ENCODE measurements at regions not wholly inside any gene's neighbourhood (a gene's known extent, or its start where the extent isn't known, plus 50 kb on each side); places are given as distances from the start of the nearest gene placed in this dataset.
"Not testable (repeated sequence)": the region's sequence is repeated elsewhere in the genome, so short reads cannot be mapped to it uniquely, and the experiment has no call there.

DNA sequence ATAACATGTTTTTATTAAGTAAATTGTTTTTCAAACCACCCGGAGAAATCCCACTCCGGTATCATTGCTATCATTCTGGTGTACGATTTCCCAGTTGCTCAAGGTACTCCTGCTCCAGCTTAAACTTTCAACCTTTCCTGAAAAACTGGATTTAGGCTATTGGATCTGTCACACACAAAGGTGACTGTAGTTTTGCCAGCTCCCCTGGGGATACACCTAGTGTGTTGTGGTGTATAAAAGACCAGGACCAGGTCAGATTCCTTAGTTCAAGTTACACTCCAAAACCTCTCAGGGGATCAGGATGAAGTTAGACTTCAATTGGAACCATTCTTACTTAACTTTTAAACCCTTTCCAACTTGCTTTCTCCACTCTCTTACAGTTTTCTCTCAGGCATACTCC lies 303.9 kb downstream of the NOVA1 start:
- no peak for DNase-seq

DNA sequence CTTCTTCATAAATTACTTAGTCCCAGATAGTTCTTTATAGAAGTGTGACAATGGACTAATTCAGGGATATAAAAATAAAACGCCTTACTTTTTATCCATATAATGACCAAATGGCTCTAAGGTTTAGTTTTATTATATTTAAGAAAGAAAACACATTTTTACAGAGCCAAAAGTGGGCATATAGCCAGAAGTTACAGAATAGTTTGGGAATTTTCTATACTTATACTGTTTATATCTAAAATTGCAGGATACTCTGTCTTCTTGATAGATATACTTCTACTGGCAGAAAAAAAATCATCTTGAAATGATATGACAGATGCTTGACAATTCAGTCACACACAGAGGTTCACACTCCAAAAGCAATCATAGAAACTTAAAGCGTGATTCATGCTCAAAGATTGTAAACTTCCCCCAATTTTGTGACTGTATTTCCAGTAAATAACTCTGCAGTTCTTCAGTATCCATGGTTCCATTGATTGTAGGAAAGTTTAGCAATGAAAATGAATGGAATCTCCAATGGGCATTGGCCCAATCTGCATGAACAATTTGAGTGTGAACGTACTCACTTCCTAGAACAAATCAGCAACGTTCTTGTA lies 307.8 kb downstream of the NOVA1 start:
- DNase-seq = no peak

GRCh38 chr14:26286913-26287205 lies 311.0 kb downstream of the NOVA1 start:
- DNase-seq = no peak

- DNase-seq = no peak
These were observed 311.5 kb downstream of the NOVA1 start for GRCh38 chr14:26286081-26286912.

GRCh38 chr14:26282578-26282977 lies 315.3 kb downstream of the NOVA1 start:
- no peak for DNase-seq

DNA sequence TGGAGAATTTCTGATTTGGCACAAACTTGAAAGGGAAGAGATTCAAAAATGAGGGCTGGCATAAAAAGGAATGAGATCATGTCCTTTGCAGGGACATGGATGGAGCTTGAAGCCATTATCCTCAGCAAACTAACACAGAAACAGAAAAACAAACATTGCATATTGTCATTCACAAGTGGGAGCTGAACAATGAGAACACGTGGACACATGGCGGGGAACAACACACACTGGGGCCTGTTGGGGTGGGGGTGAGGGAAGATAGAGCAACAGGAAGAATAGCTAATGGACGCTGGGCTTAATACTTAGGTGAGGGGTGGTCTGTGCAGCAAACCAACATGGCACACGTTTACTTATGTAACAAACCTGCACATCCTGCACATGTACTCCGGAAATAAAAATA lies 315.8 kb downstream of the NOVA1 start:
- not testable (repeated sequence) for DNase-seq

DNA sequence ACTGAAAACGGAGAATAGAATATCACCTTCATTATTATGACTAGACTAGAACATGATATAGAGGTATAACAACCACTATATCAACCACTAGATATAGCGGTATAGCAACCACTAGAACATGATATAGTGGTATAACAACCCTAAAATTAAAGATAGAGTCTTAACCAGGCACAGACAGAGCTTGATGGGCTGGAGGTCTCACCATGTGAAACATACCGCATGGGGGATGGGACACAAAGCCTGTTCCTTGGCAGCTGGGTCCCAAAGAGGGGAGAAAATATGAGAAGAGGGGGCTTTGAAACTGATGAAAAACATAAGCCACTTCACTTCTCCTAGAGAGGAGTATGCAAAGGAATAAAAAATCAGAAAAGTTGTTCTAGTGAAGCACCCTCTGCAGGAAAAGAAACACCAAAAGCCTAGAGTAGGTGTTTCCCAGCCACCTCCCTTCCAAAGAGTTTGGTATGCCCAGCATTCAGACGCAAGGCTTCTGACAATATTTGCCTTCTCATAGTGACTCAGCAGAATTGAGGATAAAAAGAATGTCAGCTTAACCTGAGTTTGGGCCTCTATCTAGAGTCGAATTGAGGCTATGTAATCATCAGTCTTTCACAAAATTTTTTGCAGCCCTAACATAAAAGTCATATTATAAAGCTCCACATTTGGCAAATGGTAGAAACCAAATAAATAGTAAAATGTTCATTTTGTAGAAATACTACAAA lies 316.4 kb downstream of the NOVA1 start:
- no peak for DNase-seq

- no peak for DNase-seq
These were observed 321.1 kb downstream of the NOVA1 start for GRCh38 chr14:26276757-26277156.

DNA sequence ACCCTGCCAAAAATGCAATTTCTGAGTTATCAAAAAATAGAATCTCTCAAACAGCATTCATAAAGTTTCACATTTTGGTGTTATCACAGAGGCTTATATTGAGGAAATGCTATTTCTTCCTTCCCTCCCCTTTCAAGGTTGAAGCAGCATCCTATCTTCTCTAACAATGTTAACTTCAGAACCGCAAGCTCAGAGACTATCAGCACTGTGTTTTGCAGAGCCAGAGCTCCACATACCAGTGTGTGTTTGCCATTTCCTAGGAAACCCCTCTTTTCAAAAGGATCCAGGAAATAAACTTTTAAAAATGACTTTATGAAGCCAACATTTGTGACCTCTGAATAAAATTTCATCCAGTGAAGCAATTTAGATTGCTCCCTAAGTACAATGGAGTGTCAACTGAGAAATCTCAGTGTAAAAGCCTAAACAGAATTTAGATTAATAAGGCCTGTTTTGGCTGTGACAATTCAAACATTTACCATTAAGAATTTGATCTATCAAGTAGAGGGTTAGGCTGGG lies 332.6 kb downstream of the NOVA1 start:
- no peak for DNase-seq

DNA sequence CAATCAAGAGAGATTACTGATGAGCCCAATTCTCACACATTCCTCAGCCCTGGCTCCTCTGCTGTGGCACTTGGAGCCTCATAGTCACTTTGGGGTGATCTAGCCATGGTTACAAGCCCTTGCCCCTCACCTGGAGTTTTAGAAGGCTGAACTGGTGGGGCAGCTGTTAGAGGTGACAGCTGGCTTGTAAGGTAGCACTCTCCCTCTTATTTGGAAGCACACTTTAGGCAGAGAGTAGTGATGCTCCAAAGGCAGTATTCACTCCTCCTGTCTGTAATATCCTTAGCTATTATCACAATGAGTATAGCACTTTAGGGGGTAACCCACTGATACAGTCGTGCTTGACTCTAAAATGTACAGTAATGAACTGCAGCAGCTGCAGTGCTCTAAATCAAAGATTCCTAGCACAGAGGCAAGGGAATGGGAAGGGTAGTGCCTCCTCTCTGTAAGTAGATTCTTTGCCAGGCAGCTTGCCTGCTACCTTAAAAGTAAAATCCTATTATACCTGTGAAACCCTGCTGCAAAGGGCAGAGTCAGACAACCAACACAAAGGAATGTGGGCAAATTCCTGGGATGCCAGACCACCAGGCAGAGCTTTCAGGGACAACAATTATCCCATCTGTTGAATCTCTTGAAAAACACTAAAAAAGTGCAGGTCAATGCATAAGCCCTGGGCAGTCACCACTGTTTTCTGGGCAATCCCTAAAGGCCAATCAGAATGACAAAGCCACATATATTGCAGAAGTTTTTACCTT lies 336.3 kb downstream of the NOVA1 start:
- no peak for DNase-seq

GRCh38 chr14:26255213-26255612 lies 342.6 kb downstream of the NOVA1 start:
- no peak for DNase-seq

- no peak for DNase-seq
These were observed 345.7 kb downstream of the NOVA1 start for GRCh38 chr14:26252176-26252575.

GRCh38 chr14:26233118-26233517 lies 364.7 kb downstream of the NOVA1 start:
- DNase-seq = no peak

DNA sequence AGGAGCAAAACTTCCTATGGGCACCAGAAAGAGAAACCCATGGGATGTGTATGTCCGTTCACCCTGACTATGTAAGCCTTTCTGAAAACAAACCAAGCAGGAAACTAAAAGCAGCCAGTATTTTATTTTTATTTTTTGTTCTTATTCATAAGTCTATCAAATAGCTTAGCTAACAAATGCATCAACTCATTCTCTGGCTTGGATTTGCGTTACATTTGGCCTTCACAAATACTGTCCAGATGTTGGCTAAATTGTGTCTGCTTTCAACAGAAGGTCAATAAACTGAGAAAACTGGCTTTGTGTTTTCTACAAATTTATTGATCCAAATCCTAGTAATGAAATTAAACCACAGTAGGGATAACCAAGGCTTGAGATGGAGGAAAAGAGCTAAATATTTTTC lies 379.0 kb downstream of the NOVA1 start:
- no peak for DNase-seq

DNA sequence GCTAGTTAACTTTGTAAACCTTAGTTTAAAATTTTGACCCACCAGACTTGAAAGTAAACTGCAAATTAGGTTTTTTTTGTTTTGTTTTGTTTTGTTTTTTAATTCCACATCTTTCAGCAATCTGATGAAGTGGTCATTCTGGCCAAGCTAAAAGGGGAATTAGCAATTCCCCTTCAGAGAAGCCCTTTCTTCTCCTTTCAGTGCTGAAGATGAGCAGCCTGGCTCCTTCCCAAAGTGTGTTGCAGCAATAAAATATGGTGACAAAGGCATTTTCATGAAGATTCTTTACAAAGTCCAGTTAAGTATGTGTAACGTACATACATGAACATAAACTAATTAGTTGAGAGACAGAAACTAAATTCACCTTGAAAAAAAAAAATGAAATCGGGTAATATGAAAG lies 380.1 kb downstream of the NOVA1 start:
- DNase-seq = no peak

- no peak for DNase-seq
These were observed 381.0 kb downstream of the NOVA1 start for GRCh38 chr14:26216786-26217185.

GRCh38 chr14:26213846-26214575 lies 383.8 kb downstream of the NOVA1 start:
- no peak for DNase-seq

GRCh38 chr14:26209699-26210098 lies 388.1 kb downstream of the NOVA1 start:
- no peak for DNase-seq

DNA sequence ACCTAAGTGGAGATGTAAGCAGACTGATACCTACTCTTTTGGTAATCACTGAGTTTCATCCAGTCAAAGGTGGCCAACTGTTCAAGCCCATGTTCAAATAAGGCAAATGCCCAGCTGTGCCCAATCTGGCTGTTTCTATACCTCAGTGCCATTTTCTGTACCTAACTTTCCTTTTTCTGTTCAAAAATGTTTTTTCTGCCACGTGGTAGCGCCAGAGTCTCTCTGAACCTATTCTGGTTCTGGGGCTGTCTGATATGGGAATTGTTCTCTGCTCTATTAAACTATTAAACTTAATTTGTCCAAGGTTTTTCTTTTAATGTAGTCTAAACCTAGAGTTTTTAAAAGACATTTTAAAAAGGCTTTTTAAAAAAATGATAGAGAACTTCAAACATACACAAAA lies 391.2 kb downstream of the NOVA1 start:
- DNase-seq = no peak

- no peak for DNase-seq
These were observed 392.9 kb downstream of the NOVA1 start for GRCh38 chr14:26204728-26205479.

GRCh38 chr14:26204366-26204727 lies 393.5 kb downstream of the NOVA1 start:
- no peak for DNase-seq

DNA sequence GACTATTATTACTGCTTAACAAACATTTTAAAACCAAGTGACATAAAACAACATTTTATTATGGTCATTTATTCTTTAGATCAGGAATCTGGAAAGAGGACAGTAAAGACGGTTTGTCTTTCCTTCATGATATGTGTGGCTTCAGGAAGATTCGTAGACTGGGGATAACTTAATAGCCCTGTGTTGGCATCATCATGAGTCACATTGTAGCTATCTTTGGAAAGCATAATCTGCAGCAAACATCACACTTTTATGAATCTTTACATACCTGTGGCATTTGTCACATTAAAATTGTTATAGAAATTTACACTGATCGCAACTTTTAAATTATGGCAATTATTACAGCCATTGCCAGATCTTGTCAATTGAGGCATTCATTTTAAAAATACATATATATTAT lies 397.1 kb downstream of the NOVA1 start:
- DNase-seq = no peak

All from activated CD4-positive, alpha-beta T cell treated with anti-CD3 and anti-CD28 coated beads, Interleukin-2, amount 50 U/mL, for 16 hours (primary cell).